Suprapubic skin (tissue), 3 donors: ENCODE measurements at regions not wholly inside any gene's neighbourhood (a gene's known extent, or its start where the extent isn't known, plus 50 kb on each side); places are given as distances from the start of the nearest gene placed in this dataset.

Source experiments
- POLR2A ChIP-seq, 2 donors: fragments of 450-650 bp; IDR thresholded peaks; one replicate each; pipeline ENCODE4 v1.6.1; 2017; ENCODE audit warnings: antibody characterized with exemption in 2 of 2, mild to moderate bottlenecking in 2 of 2, moderate library complexity in 2 of 2
- TF ChIP-seq, protein P1 (sequence below), 2 donors: fragments of 200-600 bp in 1 of 2; fragments of 450-650 bp in 1 of 2; sonication (generic) in 1 of 2; IDR thresholded peaks; one replicate each; pipeline ENCODE4 v1.5.1; 2016 to 2019; ENCODE audit warnings: antibody characterized with exemption in 2 of 2, mild to moderate bottlenecking in 1 of 2, moderate library complexity in 1 of 2

DNA sequence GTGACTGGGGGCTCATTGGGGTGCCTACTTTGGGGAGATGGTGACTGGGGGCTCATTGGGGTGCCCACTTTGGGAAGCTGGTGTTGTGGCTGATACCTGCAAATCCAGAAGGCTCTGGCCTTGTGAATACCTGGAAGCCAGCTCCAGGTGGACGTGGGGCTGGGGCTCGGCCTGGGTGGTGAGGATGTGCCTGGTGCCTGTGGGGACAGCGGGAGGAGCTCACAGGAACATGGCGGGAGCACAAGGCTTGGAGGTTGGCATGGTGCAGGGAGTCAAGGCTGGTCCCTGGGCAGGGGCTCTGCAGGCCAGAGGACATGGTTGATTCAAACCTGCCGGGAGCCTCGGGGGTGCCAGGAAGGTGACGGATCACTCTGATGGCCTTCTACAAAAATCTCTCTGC is 1165.7 kb downstream of the BRD1 start:
- TF ChIP-seq, protein P1, sequence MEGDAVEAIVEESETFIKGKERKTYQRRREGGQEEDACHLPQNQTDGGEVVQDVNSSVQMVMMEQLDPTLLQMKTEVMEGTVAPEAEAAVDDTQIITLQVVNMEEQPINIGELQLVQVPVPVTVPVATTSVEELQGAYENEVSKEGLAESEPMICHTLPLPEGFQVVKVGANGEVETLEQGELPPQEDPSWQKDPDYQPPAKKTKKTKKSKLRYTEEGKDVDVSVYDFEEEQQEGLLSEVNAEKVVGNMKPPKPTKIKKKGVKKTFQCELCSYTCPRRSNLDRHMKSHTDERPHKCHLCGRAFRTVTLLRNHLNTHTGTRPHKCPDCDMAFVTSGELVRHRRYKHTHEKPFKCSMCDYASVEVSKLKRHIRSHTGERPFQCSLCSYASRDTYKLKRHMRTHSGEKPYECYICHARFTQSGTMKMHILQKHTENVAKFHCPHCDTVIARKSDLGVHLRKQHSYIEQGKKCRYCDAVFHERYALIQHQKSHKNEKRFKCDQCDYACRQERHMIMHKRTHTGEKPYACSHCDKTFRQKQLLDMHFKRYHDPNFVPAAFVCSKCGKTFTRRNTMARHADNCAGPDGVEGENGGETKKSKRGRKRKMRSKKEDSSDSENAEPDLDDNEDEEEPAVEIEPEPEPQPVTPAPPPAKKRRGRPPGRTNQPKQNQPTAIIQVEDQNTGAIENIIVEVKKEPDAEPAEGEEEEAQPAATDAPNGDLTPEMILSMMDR (IDR thresholded peaks at IDR 0.05) = no peak
- no peak for TF ChIP-seq POLR2A (IDR thresholded peaks at IDR 0.05)
